ENCODE measurements at regions not wholly inside any gene's neighbourhood (a gene's known extent, or its start where the extent isn't known, plus 50 kb on each side); places are given as distances from the start of the nearest gene placed in this dataset.
"Not testable (repeated sequence)": the region's sequence is repeated elsewhere in the genome, so short reads cannot be mapped to it uniquely, and the experiment has no call there.

- intact Hi-C loops (cut with DNase I) = no loop called here
- DNase-seq (no peak), ATAC-seq (no peak)
These were observed 1075.2 kb downstream of the UQCRFS1 start for GRCh38 chr19:28137772-28138171.

- intact Hi-C loops (cut with DNase I) = no loop called here
- ATAC-seq (no peak), DNase-seq (no peak)
These were observed 1076.2 kb downstream of the UQCRFS1 start for GRCh38 chr19:28136796-28137195.

- intact Hi-C loops (cut with DNase I) = no loop called here
- DNase-seq = no peak
- no peak for ATAC-seq
These were observed 1077.1 kb downstream of the UQCRFS1 start for GRCh38 chr19:28135825-28136224.

GRCh38 chr19:28134311-28134710, 1078.6 kb downstream of the UQCRFS1 start:
- intact Hi-C loops (cut with DNase I) = no loop called here
- ATAC-seq (no peak), DNase-seq (no peak)

- ATAC-seq; intact Hi-C loops (cut with DNase I); DNase-seq: not testable (repeated sequence)
These were observed 1082.1 kb downstream of the UQCRFS1 start for GRCh38 chr19:28130881-28131280.

GRCh38 chr19:28130066-28130511, 1082.9 kb downstream of the UQCRFS1 start:
- intact Hi-C loops (cut with DNase I) = no loop called here
- DNase-seq = no peak
- peak in 1 of 2 donors; percentile 34 for ATAC-seq

GRCh38 chr19:28128341-28128740, 1084.6 kb downstream of the UQCRFS1 start:
- intact Hi-C loops (cut with DNase I) = no loop called here
- ATAC-seq = no peak
- DNase-seq = no peak

GRCh38 chr19:28126135-28126898, 1086.6 kb downstream of the UQCRFS1 start:
- ATAC-seq = peak; percentile 55 to 87
- no peak for DNase-seq
- intact Hi-C loops (cut with DNase I) = no loop called here

- ATAC-seq = no peak
- DNase-seq = no peak
- intact Hi-C loops (cut with DNase I) = no loop called here
These were observed 1090.2 kb downstream of the UQCRFS1 start for GRCh38 chr19:28122734-28123133.

- ATAC-seq = peak in 1 of 2 donors; percentile 64
- intact Hi-C loops (cut with DNase I) = no loop called here
These were observed 1094.7 kb downstream of the UQCRFS1 start for GRCh38 chr19:28118235-28118634.

GRCh38 chr19:28117143-28117542, 1095.8 kb downstream of the UQCRFS1 start:
- intact Hi-C loops (cut with DNase I) = no loop called here
- peak in 1 of 2 donors; percentile 40 for ATAC-seq
- DNase-seq = no peak

More at GRCh38 chr19:28118235-28118634, 1094.7 kb downstream of the UQCRFS1 start:
- no peak for DNase-seq

- intact Hi-C loops (cut with DNase I); DNase-seq; ATAC-seq: not testable (repeated sequence)
These were observed 1096.6 kb downstream of the UQCRFS1 start for GRCh38 chr19:28116379-28116778.

GRCh38 chr19:28103921-28104320, 1109.0 kb downstream of the UQCRFS1 start:
- intact Hi-C loops (cut with DNase I) = no loop called here
- no peak for ATAC-seq
- DNase-seq = no peak

GRCh38 chr19:28084659-28085157, 1128.2 kb downstream of the UQCRFS1 start:
- DNase-seq = not testable (repeated sequence)

GRCh38 chr19:28076628-28077027, 1136.3 kb downstream of the UQCRFS1 start:
- intact Hi-C loops (cut with DNase I) = loop anchor here in 1 of 2 donors (10.0 kb wide), 1 partner anchor 492 kb away; no protein-coding TSS in a partner anchor
- DNase-seq (no peak), ATAC-seq (no peak)

More at GRCh38 chr19:28084659-28085157, 1128.2 kb downstream of the UQCRFS1 start:
- intact Hi-C loops (cut with DNase I); ATAC-seq: not testable (repeated sequence)

GRCh38 chr19:28075229-28075628, 1137.7 kb downstream of the UQCRFS1 start:
- no peak for DNase-seq
- intact Hi-C loops (cut with DNase I) = loop anchor here in 1 of 2 donors (10.0 kb wide), 1 partner anchor 490 kb away; no protein-coding TSS in a partner anchor
- ATAC-seq = no peak

GRCh38 chr19:28074773-28075172, 1138.2 kb downstream of the UQCRFS1 start:
- ATAC-seq (no peak), DNase-seq (no peak)
- intact Hi-C loops (cut with DNase I) = loop anchor here in 1 of 2 donors (10.0 kb wide), 1 partner anchor 490 kb away; no protein-coding TSS in a partner anchor

GRCh38 chr19:28067882-28068281, 1145.1 kb downstream of the UQCRFS1 start:
- DNase-seq = no peak
- ATAC-seq = no peak
- intact Hi-C loops (cut with DNase I) = no loop called here

- no peak for DNase-seq
- intact Hi-C loops (cut with DNase I) = no loop called here
- no peak for ATAC-seq
These were observed 1146.0 kb downstream of the UQCRFS1 start for GRCh38 chr19:28066988-28067387.

- no peak for DNase-seq
- intact Hi-C loops (cut with DNase I) = no loop called here
- no peak for ATAC-seq
These were observed 1146.8 kb downstream of the UQCRFS1 start for GRCh38 chr19:28066161-28066560.

- no peak for DNase-seq
- intact Hi-C loops (cut with DNase I) = no loop called here
These were observed 1147.9 kb downstream of the UQCRFS1 start for GRCh38 chr19:28065026-28065425.

More at GRCh38 chr19:28065026-28065425, 1147.9 kb downstream of the UQCRFS1 start:
- ATAC-seq = no peak
